Endothelial cell of umbilical vein (primary cell): ENCODE measurements at regions not wholly inside any gene's neighbourhood (a gene's known extent, or its start where the extent isn't known, plus 50 kb on each side); places are given as distances from the start of the nearest gene placed in this dataset.

Experiments used
- GATA2 ChIP-seq: IDR thresholded peaks from 2 replicates; pipeline ENCODE4 v1.7.0; 2011; ENCODE audit warnings: low read depth, mild to moderate bottlenecking, moderate library complexity, mixed read lengths, low read length; ENCODE audit not compliant: insufficient read length, insufficient read depth
- JUN ChIP-seq: IDR thresholded peaks from 2 replicates; pipeline ENCODE4 v1.6.1; 2011; ENCODE audit warnings: borderline replicate concordance, low read depth; ENCODE audit not compliant: insufficient read length, insufficient read depth
- POLR2A ChIP-seq: IDR thresholded peaks from 2 replicates; pipeline ENCODE4 v1.6.1; 2012; ENCODE audit warnings: low read depth, mild to moderate bottlenecking, control low read depth, low read length
- POLR2AphosphoS5 ChIP-seq: IDR thresholded peaks from 2 replicates; pipeline ENCODE4 v1.6.1; 2012; ENCODE audit warnings: low read depth, mild to moderate bottlenecking, control low read depth, low read length, moderate library complexity; ENCODE audit not compliant: insufficient read depth
- TF ChIP-seq, protein P1 (sequence below), 2 donors: IDR thresholded peaks; 1 replicate in 1 of 2; 2 replicates in 1 of 2; pipeline ENCODE4 v1.5.1; 2011; ENCODE audit warnings: low read length in 2 of 2, mild to moderate bottlenecking in 2 of 2, moderate library complexity in 2 of 2, control low read depth in 1 of 2, inconsistent platforms in 1 of 2, low read depth in 1 of 2; ENCODE audit not compliant: insufficient read depth in 1 of 2; ENCODE audit errors: extremely low read depth in 1 of 2

DNA sequence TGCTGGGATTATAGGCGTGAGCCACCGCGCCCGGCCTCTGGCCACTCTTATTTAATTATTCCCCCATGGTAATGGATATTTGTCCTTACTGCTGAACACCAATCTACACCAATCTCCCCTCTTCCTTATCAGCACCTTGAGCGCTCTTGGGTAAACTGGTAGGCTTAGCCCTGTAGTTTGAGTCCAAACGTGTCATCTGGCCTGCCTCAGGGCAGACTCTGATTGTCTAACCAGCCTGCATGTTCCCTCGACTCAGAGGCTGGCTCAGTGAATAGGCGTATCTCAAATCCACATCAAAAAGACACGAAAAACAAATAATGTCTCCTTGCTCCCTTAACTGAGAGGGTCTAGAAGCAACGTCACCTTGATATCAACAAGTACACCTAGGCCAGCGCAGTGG lies 260.9 kb downstream of the TFAP2C start:
- no peak for TF ChIP-seq POLR2A
- TF ChIP-seq JUN = no peak
- no peak for TF ChIP-seq GATA2
- TF ChIP-seq, protein P1, sequence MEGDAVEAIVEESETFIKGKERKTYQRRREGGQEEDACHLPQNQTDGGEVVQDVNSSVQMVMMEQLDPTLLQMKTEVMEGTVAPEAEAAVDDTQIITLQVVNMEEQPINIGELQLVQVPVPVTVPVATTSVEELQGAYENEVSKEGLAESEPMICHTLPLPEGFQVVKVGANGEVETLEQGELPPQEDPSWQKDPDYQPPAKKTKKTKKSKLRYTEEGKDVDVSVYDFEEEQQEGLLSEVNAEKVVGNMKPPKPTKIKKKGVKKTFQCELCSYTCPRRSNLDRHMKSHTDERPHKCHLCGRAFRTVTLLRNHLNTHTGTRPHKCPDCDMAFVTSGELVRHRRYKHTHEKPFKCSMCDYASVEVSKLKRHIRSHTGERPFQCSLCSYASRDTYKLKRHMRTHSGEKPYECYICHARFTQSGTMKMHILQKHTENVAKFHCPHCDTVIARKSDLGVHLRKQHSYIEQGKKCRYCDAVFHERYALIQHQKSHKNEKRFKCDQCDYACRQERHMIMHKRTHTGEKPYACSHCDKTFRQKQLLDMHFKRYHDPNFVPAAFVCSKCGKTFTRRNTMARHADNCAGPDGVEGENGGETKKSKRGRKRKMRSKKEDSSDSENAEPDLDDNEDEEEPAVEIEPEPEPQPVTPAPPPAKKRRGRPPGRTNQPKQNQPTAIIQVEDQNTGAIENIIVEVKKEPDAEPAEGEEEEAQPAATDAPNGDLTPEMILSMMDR (IDR thresholded peaks at IDR 0.05; ENCODE audit: extremely low read depth in 1 of 2, insufficient read depth in 1 of 2, low read depth in 1 of 2, low read length in 2 of 2) = no peak
- no peak for TF ChIP-seq POLR2AphosphoS5
